WTC11 (cell line): ENCODE measurements at regions not wholly inside any gene's neighbourhood (a gene's known extent, or its start where the extent isn't known, plus 50 kb on each side); places are given as distances from the start of the nearest gene placed in this dataset.
"Not testable (repeated sequence)": the region's sequence is repeated elsewhere in the genome, so short reads cannot be mapped to it uniquely, and the experiment has no call there.

Experiments
- ARID4B ChIP-seq: sonication (generic); formaldehyde crosslinking; IDR thresholded peaks from 2 replicates; pipeline ENCODE4 v1.8.0; 2023; ENCODE audit warnings: missing genetic modification reagents, mild to moderate bottlenecking, borderline replicate concordance
- ATF3 ChIP-seq: sonication (generic); formaldehyde crosslinking; conservative IDR thresholded peaks from 2 replicates; pipeline ENCODE4 v1.8.1; 2022; ENCODE audit warnings: mild to moderate bottlenecking, missing genetic modification reagents
- KAT7 ChIP-seq: sonication (generic); formaldehyde crosslinking; IDR thresholded peaks from 2 replicates; pipeline ENCODE4 v1.8.1; 2023; ENCODE audit warnings: missing genetic modification reagents, mild to moderate bottlenecking, borderline replicate concordance
- NFE2L1 ChIP-seq: sonication (generic); formaldehyde crosslinking; IDR thresholded peaks from 2 replicates; pipeline ENCODE4 v1.8.1; 2023; ENCODE audit warnings: missing genetic modification reagents
- NFYB ChIP-seq: sonication (generic); formaldehyde crosslinking; conservative IDR thresholded peaks from 2 replicates; pipeline ENCODE4 v1.8.0; 2022; ENCODE audit warnings: low read depth, missing genetic modification reagents
- NR1H2 ChIP-seq: sonication (generic); formaldehyde crosslinking; IDR thresholded peaks from 2 replicates; pipeline ENCODE4 v1.9.0; 2021; ENCODE audit warnings: mild to moderate bottlenecking, moderate library complexity, missing genetic modification reagents
- ZBTB21 ChIP-seq: sonication (generic); formaldehyde crosslinking; IDR thresholded peaks from 2 replicates; pipeline ENCODE4 v1.8.1; 2023; ENCODE audit warnings: mild to moderate bottlenecking, missing genetic modification reagents, borderline replicate concordance
- ZNF121 ChIP-seq: sonication (generic); formaldehyde crosslinking; IDR thresholded peaks from 2 replicates; pipeline ENCODE4 v1.8.0; 2023; ENCODE audit warnings: missing genetic modification reagents
- TF ChIP-seq, protein P1 (sequence below): fragments of 200-600 bp; IDR thresholded peaks from 2 replicates; pipeline ENCODE4 v1.8.0; 2022; ENCODE audit warnings: antibody characterized with exemption
- TF ChIP-seq, protein P2 (sequence below): sonication (generic); formaldehyde crosslinking; IDR thresholded peaks from 2 replicates; pipeline ENCODE4 v1.8.1; 2023; ENCODE audit warnings: mild to moderate bottlenecking, missing genetic modification reagents
- TF ChIP-seq, protein P3 (sequence below): sonication (generic); formaldehyde crosslinking; IDR thresholded peaks from 2 replicates; pipeline ENCODE4 v1.8.0; 2022; ENCODE audit warnings: mild to moderate bottlenecking, missing genetic modification reagents

GRCh38 chr1:143850637-143851036 lies 121.1 kb downstream of the FAM72C start:
- not testable (repeated sequence) for TF ChIP-seq ZBTB21; ATF3 (CRISPR knock-in tag); KAT7 (CRISPR knock-in tag); NR1H2 (CRISPR knock-in tag); ARID4B (CRISPR knock-in tag); NFE2L1 (CRISPR knock-in tag); NFYB (CRISPR knock-in tag); ZNF121 (CRISPR knock-in tag)
- TF ChIP-seq, protein P1, sequence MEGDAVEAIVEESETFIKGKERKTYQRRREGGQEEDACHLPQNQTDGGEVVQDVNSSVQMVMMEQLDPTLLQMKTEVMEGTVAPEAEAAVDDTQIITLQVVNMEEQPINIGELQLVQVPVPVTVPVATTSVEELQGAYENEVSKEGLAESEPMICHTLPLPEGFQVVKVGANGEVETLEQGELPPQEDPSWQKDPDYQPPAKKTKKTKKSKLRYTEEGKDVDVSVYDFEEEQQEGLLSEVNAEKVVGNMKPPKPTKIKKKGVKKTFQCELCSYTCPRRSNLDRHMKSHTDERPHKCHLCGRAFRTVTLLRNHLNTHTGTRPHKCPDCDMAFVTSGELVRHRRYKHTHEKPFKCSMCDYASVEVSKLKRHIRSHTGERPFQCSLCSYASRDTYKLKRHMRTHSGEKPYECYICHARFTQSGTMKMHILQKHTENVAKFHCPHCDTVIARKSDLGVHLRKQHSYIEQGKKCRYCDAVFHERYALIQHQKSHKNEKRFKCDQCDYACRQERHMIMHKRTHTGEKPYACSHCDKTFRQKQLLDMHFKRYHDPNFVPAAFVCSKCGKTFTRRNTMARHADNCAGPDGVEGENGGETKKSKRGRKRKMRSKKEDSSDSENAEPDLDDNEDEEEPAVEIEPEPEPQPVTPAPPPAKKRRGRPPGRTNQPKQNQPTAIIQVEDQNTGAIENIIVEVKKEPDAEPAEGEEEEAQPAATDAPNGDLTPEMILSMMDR: not testable (repeated sequence)
- TF ChIP-seq, protein P2, sequence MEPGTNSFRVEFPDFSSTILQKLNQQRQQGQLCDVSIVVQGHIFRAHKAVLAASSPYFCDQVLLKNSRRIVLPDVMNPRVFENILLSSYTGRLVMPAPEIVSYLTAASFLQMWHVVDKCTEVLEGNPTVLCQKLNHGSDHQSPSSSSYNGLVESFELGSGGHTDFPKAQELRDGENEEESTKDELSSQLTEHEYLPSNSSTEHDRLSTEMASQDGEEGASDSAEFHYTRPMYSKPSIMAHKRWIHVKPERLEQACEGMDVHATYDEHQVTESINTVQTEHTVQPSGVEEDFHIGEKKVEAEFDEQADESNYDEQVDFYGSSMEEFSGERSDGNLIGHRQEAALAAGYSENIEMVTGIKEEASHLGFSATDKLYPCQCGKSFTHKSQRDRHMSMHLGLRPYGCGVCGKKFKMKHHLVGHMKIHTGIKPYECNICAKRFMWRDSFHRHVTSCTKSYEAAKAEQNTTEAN (CRISPR knock-in tag): not testable (repeated sequence)
- TF ChIP-seq, protein P3, sequence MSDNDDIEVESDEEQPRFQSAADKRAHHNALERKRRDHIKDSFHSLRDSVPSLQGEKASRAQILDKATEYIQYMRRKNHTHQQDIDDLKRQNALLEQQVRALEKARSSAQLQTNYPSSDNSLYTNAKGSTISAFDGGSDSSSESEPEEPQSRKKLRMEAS (CRISPR knock-in tag): not testable (repeated sequence)
